Kidney (tissue), 13 donors: ENCODE measurements at regions not wholly inside any gene's neighbourhood (a gene's known extent, or its start where the extent isn't known, plus 50 kb on each side); places are given as distances from the start of the nearest gene placed in this dataset.

Source experiments
- DNase-seq, 5 donors: peaks; one replicate each; pipeline ENCODE4 v3.0.0-alpha.2; 2013 to 2020
- FAIRE-seq: peaks from 2 replicates; lab custom pipeline; 2012; peaks lifted over from hg19 to GRCh38; lab: Jason Lieb, UNC
- H3K27ac ChIP-seq, 2 donors: one replicate each; pipeline ENCODE4 v1.7.0; 2013; ENCODE audit warnings: low read depth in 2 of 2, low read length in 2 of 2, inconsistent platforms in 1 of 2
- H3K27me3 ChIP-seq: one replicate; pipeline ENCODE4 v1.7.1; 2013; ENCODE audit warnings: low read length, inconsistent platforms; ENCODE audit not compliant: control insufficient read depth, insufficient read depth
- H3K36me3 ChIP-seq, 3 donors: one replicate each; pipeline versions ENCODE4 v1.7.0 to v1.7.1; 2013; ENCODE audit warnings: low read length in 3 of 3, control low read depth in 1 of 3, inconsistent platforms in 1 of 3; ENCODE audit not compliant: insufficient read depth in 3 of 3, control insufficient read depth in 2 of 3
- H3K4me1 ChIP-seq, 3 donors: one replicate each; pipeline versions ENCODE4 v1.7.0 to v1.7.1; 2013; ENCODE audit warnings: low read length in 3 of 3, inconsistent platforms in 1 of 3, low read depth in 1 of 3; ENCODE audit not compliant: control insufficient read depth in 2 of 3, insufficient read depth in 2 of 3
- H3K4me3 ChIP-seq, 3 donors: one replicate each; pipeline versions ENCODE4 v1.7.0 to v1.8.1; 2013; ENCODE audit warnings: low read length in 3 of 3, control low read depth in 1 of 3, inconsistent platforms in 1 of 3
- H3K9ac ChIP-seq, 3 donors: one replicate each; pipeline versions ENCODE4 v1.7.0 to v1.7.1; 2013; ENCODE audit warnings: low read length in 3 of 3, control low read depth in 1 of 3, inconsistent platforms in 1 of 3
- H3K9me3 ChIP-seq, 3 donors: one replicate each; pipeline versions ENCODE4 v1.7.0 to v1.7.1; 2013; ENCODE audit warnings: low read length in 3 of 3, control low read depth in 1 of 3, inconsistent platforms in 1 of 3; ENCODE audit not compliant: control insufficient read depth in 2 of 3, insufficient read depth in 1 of 3
- intact Hi-C: fragments of 100-400 bp; cut with DNase I; formaldehyde crosslinking; loops from one replicate; pipeline ENCODE4 v1.11.1; 2022
- TF ChIP-seq, protein P1 (sequence below): IDR thresholded peaks from 3 replicates; pipeline ENCODE4 v1.5.1; 2012; ENCODE audit warnings: mild to moderate bottlenecking, moderate library complexity, borderline replicate concordance; ENCODE audit not compliant: insufficient read depth; ENCODE audit errors: extremely low read depth
- donor health status: control.
- donor health status: control.
- donor health status: control.
- donor health status: control.
- donor health status: control.
- donor health status: DM: yes; HTN: yes; CAD: no.
- donor health status: Normal renal cell carcinoma (clear cell type).

DNA sequence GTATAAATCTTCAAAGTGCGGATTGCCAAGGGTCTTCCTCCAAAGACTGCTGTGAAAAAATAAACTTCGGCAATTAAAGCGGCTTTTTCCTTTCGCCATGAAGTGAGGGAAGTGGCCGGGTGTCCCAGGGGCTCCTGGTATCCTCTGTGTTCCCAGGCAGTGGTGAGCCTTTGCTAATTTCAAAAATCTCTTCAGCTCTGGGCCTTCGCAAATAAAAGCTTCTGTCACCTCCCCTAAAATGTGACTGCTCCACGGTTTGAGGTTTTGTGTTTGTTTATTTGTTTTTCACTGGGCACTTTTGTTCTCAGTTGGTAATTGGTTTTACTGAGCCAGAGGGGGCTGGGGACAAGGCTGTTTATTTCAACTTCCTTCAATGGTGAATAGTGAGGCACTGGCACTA, 270.1 kb upstream of the POU3F3 start:
- no peak overlapping the region for H3K9ac ChIP-seq
- TF ChIP-seq, protein P1, sequence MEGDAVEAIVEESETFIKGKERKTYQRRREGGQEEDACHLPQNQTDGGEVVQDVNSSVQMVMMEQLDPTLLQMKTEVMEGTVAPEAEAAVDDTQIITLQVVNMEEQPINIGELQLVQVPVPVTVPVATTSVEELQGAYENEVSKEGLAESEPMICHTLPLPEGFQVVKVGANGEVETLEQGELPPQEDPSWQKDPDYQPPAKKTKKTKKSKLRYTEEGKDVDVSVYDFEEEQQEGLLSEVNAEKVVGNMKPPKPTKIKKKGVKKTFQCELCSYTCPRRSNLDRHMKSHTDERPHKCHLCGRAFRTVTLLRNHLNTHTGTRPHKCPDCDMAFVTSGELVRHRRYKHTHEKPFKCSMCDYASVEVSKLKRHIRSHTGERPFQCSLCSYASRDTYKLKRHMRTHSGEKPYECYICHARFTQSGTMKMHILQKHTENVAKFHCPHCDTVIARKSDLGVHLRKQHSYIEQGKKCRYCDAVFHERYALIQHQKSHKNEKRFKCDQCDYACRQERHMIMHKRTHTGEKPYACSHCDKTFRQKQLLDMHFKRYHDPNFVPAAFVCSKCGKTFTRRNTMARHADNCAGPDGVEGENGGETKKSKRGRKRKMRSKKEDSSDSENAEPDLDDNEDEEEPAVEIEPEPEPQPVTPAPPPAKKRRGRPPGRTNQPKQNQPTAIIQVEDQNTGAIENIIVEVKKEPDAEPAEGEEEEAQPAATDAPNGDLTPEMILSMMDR = no peak
- FAIRE-seq = no peak

DNA sequence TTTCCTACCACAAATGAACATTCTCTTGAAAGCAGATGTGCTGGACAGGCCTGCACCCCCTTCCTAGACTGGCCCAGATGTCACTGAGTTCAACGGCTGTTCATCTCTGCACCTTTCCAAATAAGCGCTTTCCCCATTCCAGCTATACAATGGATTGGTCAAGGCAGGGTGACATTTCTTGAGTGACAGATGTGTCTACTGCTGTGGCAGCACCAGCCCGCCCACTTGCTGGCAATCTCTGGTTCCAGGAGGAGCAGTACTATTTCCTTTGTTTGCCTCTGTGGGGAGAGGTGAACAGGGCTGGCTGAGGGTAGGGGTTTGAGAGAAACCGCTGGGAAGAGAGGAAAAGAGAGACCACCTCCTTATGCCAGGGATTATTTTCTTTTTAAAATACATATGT, 269.5 kb upstream of the POU3F3 start:
- peaks cover 0 to 4% (median 0%) of the 10 kb centered on the region in 3 donors for H3K9me3 ChIP-seq
- H3K4me1 ChIP-seq = no peaks in the 10 kb centered on the region
- H3K4me3 ChIP-seq = no peak overlapping the region
- FAIRE-seq = no peak
- H3K27ac ChIP-seq = no peak overlapping the region
- intact Hi-C loops = no loop called here
- H3K9ac ChIP-seq = no peak overlapping the region
- no peaks in the 10 kb centered on the region for H3K27me3 ChIP-seq
- H3K36me3 ChIP-seq = no peaks in the 10 kb centered on the region
- no peak for DNase-seq
- TF ChIP-seq, protein P1 = no peak

More for the DNA sequence above, 270.1 kb upstream of the POU3F3 start:
- peak in 1 of 5 donors; percentile 0 for DNase-seq
- Histone ChIP-seq H3K27me3 (no peaks in the 10 kb centered on the region), H3K27ac (no peak overlapping the region), H3K36me3 (no peaks in the 10 kb centered on the region), H3K9me3 (no peaks in the 10 kb centered on the region), H3K4me3 (no peak overlapping the region), H3K4me1 (no peaks in the 10 kb centered on the region)
- intact Hi-C loops = no loop called here

DNA sequence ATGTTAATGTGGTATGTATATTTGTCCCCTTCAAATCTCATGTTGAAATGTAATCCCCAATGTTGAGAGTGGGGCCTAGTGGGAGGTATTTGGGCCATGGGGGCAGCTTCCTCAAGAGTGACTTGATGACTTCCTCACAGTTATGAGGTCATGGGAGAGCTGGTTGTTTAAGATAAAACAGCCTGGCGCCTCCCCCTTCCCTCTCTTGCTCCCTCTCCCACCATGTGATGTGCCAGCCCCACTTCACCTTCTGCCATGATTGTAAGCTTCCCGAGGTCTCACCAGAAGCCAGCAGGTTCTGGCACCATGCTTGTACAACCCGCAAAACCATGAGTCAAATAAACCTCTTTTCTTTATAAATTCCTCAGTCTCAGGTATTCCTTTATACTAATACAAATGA, 258.3 kb upstream of the POU3F3 start:
- intact Hi-C loops = no loop called here
- TF ChIP-seq, protein P1 = no peak
- no peaks in the 10 kb centered on the region for H3K36me3 ChIP-seq
- DNase-seq (no peak), FAIRE-seq (no peak)
- H3K27me3 ChIP-seq = no peaks in the 10 kb centered on the region
- H3K27ac ChIP-seq = no peak overlapping the region
- H3K9ac ChIP-seq = no peak overlapping the region
- H3K4me3 ChIP-seq = no peak overlapping the region
- peaks cover 0 to 5% (median 0%) of the 10 kb centered on the region in 3 donors for H3K9me3 ChIP-seq
- no peaks in the 10 kb centered on the region for H3K4me1 ChIP-seq

DNA sequence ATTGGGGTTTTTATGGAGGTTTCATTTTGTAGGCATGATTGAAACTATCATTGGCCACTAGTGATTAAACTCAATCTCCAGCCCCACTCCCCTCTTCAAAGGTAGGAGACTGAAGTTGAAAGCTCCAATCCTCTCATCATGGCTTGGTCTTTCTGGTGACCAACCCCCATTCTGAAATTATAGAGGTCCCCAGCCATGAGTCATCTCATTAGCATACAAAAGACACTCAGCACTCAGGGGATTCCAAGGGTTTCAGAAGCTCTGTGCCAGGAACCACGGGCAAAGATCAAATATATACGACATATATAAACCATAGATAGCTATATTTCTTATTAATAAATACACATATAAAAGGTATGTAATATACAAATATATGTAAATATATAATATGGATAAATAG, 256.0 kb upstream of the POU3F3 start:
- no peaks in the 10 kb centered on the region for H3K36me3 ChIP-seq
- no peak overlapping the region for H3K27ac ChIP-seq
- DNase-seq (no peak), FAIRE-seq (no peak)
- intact Hi-C loops = no loop called here
- H3K4me3 ChIP-seq = no peak overlapping the region
- no peaks in the 10 kb centered on the region for H3K4me1 ChIP-seq
- no peaks in the 10 kb centered on the region for H3K9me3 ChIP-seq
- H3K9ac ChIP-seq = no peak overlapping the region
- H3K27me3 ChIP-seq = no peaks in the 10 kb centered on the region
- TF ChIP-seq, protein P1 = no peak
